Stimulated activated CD8-positive, alpha-beta memory T cell treated with anti-CD3 and anti-CD28 coated beads, Interleukin-15, amount 100 ng/mL, for 1 hour (primary cell): ENCODE measurements at regions not wholly inside any gene's neighbourhood (a gene's known extent, or its start where the extent isn't known, plus 50 kb on each side); places are given as distances from the start of the nearest gene placed in this dataset.

Experiments
- DNase-seq: peaks from one replicate; pipeline ENCODE4 v3.0.0-alpha.2; 2020; ENCODE audit warnings: low read depth

GRCh38 chr18:10316778-10317177, 137.7 kb upstream of the APCDD1 start:
- no peak for DNase-seq

DNA sequence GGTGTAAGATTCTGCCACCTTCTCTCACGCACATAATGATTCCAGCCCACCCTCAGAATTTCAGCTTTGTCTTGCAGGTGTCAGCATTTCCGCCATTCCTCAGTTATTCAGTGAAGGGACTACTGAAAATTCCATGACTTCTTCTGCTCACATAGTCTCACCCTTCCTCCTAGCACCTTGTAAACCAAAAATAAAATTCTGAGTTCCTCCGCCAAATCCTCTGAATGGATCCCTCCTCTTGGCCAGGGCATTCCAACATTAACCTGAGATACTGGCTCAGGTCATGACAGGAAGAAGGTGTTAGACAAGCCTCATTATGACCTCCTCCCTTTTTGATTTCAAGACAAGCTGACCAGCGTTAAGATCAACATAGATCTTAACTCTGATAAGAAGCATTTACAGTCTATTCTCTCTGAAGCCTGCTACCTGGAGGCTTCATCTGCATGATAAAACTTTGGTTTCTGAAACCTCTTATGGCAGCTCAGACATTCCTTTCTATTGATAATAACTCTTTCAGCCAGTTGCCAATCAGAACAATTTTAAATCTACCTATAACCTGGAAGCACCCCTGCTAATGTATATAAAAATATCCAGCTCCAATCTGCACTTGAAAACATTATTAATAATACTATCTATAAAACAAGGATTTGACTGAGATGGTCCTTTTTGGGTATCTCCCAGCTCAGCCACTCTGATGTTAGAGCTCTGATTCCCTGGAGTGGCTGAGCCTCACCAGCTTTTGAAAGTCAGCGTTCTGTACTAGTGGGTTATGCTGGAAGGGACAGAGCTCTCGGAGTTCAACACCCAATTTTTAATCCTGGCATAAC, 136.4 kb upstream of the APCDD1 start:
- DNase-seq = no peak

DNA sequence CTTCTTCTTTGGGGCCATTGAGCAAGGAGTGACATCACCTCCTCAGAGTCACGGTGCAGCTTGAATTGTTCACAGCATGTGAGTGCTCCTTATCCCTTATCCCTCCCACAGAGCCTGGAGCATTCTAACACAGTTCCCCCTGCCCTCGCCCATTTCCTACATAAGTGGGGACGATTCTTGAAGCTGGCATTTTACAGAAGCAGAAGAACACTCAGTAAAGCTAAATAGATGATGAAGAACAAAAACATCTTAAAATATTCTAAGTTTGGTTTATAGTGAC, 135.8 kb upstream of the APCDD1 start:
- no peak for DNase-seq

DNA sequence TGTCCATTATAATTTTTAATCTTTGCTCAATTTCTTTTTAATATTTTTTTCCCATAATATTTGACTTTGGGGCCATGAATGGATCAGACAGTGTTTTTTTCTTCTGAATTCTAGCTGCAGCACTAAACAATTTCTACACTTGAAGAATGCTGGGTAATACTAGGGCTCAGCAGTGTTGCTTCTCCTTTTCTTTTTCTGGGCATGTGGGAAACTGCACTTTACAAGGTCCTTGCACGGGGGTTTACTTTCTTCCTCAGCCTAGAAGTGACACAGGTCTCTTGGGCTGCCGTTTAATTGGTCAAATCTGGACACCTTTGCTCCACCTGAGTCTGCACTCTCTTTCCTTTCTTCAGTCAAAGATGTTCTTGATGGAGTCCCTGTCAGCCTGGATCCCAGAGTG, 135.4 kb upstream of the APCDD1 start:
- no peak for DNase-seq

DNA sequence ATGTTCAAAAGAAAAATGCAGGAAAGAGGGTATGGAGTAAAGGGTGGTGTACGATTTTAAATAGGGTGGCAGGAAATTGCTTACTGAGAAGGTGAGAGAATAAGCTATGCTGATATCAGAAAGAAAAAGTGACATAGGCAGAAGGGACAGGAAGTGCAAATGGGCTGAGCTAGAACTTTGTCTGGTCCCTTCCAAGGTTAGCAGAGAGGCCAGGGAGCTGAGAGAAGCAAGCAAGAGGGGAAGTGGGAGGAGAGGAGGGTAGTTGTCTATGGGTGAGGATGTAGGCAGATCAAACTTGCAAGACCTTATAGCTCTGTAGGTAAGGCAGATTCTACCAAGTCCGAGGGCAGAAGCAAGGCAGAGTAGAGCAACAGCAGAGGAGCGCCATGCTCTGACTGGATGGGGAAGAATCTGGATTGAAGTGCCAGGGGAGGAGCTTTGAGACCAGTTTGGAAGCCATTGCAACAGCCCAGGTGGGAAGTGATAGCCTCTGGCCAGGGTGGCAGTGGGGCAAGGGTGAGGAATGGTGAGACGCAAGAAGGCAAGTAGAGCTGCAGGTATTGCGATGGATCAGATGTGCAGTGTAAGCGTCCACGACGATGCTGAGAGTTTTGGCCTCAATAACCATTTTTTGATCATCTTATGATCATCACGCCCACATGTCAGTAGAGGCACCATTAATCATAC, 134.4 kb upstream of the APCDD1 start:
- DNase-seq = no peak

GRCh38 chr18:10320791-10321190, 133.6 kb upstream of the APCDD1 start:
- no peak for DNase-seq

DNA sequence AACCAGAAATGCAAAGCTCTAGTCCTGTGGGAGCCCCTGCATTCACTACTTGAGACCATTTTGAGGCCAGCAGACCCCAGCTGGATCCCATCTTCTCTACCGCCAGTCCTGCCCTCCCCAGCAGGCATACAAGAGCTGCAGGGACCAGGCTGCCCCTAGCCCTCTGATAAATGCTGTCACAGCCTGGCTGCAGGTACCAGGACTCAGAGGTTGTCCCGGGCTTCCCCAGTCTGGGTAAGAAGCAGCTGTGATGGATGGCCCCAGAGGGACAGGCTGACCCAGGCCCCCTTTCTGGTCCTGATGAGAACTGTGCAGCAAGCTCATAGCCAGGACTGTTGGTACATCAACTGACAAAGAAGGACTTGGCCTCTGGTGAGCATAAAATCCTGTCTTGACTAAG, 132.9 kb upstream of the APCDD1 start:
- no peak for DNase-seq

- no peak for DNase-seq
These were observed 132.4 kb upstream of the APCDD1 start for GRCh38 chr18:10322004-10322403.

DNA sequence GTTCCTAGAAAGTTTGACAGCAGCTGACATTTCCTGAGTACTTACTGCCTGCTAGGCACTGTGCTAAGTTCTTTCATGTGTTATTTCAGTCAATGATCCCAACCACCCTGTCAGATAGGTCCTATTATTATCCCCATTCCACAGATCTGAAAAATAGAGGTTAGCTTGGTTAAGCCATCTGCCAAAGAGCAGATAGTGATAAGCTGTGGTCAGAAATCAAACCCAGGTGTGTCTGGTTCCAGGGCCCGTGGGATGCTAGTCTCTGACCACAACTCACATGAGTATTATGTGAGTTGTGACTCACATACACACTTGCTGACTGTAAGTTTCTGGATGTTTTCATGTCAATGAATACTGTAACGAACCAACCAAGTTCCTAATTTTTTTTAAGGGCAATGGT, 132.0 kb upstream of the APCDD1 start:
- DNase-seq = no peak

DNA sequence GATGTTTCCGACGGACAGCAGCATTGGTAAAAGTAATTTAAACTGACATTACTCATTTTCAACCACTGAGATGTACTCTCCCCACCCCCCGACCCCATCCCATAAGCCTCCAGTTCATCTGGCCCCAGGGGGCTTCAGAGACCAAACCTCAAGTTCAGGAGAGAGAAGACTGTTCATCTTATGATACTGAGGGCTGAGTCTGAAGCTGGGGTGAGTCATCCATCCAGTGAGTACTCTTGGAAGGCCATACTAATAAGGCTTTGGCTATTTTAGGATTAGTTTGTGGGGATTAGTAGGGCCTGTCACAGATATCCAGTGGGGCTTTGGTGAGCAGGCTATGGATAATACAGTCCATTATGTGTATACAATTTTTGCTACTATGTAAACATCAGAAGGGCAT, 125.3 kb upstream of the APCDD1 start:
- no peak for DNase-seq

GRCh38 chr18:10330428-10330827, 124.0 kb upstream of the APCDD1 start:
- DNase-seq = no peak

DNA sequence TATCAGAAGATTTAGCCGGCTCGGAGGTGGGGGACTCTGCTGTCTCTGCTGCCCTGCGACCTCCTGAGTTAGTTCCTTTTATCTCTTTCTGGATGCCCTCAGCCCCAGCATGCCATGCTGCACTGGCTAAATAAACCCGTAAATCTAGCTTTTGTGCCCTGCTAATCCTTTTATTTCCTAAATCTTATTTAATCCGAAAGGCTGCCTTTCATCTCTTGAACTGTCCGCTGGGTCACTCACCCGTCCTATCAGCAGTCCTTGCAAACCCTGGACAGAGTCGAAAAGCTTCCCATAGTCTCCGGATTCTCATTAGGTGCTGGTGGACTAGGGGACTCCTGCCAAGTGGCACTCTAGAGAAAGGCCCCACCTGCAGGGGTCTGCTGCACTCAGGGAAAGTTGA, 122.0 kb upstream of the APCDD1 start:
- DNase-seq = no peak

DNA sequence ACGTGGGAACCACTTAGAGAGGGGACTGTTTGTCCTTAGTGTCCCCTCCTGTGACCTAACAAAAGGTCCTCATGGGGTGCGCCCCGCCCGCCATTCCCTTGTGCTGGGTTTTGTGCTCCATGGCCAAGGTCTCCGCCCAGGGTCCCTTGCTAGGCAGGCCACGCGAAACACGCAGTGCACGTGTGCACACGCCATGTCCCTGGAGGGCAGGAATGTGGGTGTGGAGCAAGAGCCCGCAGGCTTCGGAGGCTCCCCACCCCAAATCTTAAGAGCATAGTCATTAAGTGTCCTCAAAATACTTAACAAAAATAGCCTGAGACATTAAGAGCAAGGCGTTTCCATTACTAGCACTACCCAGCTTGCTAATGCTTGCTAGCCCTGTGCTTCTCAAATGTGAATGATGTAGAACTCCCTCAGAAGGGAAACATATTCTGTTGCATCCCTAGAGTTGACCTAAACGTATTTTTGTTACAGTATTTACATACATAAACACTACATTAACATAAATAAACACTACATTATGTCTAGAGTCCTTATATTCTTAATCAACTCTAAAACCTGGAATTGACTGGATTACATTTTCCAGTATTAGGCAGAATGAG, 117.6 kb upstream of the APCDD1 start:
- no peak for DNase-seq

DNA sequence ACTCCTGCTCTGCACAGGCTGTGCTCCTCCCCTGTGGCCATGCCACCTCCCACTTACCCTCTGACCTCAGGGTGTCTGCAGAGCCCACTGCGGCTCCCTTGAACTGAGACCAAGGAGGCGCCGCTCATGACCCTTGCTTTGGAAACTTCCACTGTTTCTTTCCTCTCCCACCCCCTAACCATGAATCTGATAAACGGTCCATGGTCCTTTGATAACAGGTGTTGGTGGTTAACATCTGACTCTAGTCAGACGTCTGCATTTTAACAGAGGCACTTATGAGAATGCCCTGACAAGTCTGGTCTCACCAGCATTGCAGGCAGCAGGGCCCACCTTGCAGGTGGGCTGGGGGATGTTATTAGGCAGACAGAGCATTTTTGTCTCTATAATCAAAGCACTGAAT, 113.6 kb upstream of the APCDD1 start:
- no peak for DNase-seq

DNA sequence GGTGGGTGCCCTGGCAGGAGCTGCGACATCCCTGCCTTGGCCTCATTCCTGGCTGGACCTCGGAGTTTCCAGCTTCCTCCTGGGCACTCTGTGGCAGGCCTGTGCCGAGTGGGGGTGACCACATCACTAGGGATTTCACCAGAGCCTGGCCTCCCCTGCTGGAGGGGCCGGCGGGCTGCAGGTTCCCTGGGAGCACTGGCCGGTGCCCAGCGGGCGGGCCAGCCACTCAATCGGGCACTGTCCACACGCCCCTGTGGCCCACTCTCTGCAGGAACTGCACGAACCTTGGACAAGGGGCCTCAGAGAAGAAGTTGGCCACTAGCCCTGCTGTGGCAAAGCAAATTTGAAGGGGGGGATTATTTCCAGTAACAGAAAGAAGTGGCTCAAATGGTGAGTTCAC, 110.7 kb upstream of the APCDD1 start:
- no peak for DNase-seq

DNA sequence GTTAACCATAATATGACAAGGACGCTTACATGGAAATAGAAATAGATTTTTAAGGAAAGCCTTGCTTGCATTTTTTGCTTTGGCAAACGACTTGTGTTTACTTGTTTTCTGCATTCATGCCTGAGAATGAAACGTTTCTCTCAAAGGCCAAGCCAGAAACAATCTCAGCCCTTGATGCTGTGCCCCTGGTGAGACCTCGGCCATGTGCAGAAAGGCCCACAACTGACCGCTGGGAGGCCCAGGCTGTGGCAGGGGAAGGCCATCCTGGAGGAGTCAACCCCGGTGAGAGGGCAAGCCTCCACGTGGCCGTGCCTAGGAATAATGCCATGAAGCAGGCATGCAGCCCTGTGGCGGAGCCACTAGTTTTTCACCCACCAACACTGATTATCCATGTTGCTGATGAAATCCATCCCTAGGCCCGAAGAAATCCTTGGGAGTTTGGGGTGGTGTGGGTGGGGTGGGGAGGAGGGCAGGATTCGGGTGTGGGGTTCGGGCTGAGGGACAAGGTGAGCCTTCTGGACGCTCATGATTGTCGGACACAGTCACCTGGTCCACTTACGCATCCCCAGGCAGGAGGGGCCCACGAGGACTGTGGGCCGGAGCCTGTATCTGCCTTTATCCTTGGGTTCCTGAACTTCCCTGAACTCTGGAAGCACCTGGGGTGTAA, 107.6 kb upstream of the APCDD1 start:
- no peak for DNase-seq

GRCh38 chr18:10349561-10349960, 104.9 kb upstream of the APCDD1 start:
- no peak for DNase-seq

DNA sequence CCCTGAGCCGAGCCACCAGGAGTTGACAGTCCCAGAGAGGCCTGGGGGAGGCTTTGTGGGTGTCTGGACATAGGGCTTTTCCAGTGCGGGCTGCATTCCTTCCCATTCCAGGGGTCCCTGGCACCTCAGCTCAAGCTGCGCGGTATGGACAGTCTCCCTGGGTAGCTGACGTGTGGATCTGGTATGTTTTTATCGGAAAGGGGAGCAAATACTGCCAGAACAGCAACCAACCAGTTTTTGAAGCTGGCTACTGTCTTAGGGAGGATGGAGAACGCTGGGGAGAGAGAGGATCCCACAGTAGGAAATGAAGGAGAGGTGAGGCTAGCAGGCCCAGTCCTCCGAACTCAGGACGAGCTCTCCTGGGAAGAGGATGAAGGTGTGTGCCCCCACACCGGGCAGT, 103.8 kb upstream of the APCDD1 start:
- no peak for DNase-seq

DNA sequence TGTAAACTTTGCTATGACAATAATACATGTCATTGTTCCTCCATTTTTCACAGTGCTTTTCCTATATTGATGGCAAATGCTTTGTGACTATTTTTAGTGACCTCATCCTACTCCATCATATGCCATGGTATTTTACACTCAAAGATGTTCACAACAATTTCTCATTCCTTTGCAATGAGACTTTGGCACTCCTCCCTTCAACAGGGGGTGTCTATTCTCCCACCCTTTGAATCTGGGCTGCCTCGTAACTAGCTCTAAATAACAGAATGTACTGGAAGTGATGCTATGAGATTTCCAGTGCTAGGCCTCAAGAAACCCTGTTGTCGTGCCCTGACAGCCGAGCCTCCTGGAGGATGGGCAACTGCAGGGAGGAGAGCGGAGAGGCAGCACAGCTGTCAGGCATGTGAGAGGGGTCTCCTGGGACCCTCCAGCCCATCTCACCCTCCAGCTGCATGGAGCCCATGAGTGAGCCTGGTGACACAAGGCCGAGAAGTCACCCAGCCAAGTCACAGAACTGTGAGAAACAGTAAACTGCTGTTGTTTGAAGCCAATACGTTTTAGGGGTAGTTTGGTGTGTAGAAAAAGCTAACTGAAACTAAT, 103.1 kb upstream of the APCDD1 start:
- DNase-seq = no peak

DNA sequence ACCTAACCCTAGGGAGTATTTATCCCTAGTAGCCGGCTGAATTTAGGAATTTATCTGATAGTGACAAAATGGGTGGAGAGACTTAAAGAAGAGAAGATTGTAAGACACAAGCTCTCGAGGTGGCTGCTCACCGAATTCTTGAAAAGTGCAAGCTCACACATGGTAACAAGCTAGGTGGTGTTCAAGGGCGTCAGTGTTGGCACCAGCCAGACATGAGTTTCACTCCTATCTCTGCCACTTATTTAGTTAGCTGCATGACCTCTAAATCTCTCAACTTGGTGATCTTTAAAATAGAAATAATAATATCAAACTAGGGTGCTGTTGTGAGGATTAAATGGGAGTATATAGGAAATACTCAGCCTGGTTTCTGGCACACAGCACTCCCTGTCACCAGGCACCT, 102.6 kb upstream of the APCDD1 start:
- no peak for DNase-seq

GRCh38 chr18:10352671-10353070, 101.8 kb upstream of the APCDD1 start:
- no peak for DNase-seq

DNA sequence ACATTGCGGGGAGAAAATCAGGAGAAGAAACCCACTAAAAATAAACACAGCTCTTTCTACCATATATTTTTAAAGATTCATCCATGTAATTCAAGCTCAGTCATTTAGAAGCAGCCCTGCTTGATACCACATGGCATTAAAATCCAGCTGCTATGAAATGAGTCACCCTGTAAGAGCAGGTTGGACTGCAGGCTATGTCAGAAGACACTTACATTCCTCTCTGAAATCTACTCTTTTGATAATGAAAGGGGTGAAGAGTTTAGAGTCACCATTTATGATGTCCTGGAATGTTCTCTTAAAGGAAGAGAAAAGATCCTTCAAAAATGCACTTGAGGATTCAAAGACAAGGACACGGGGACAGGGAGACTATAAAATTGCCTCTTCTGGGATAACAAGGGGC, 100.6 kb upstream of the APCDD1 start:
- no peak for DNase-seq
